CD4-positive, alpha-beta T cell treated with Interferon gamma for 1 hour (primary cell): ENCODE measurements at regions not wholly inside any gene's neighbourhood (a gene's known extent, or its start where the extent isn't known, plus 50 kb on each side); places are given as distances from the start of the nearest gene placed in this dataset.

ENCODE experiments used
- DNase-seq: peaks from one replicate; pipeline ENCODE4 v3.0.0-alpha.2; 2020

GRCh38 chr3:152156880-152157279 lies 111.8 kb upstream of the MBNL1 start:
- no peak for DNase-seq

- DNase-seq = no peak
Measured at GRCh38 chr3:152157337-152157736, 111.4 kb upstream of the MBNL1 start.

GRCh38 chr3:152159328-152159727 lies 109.4 kb upstream of the MBNL1 start:
- no peak for DNase-seq

- no peak for DNase-seq
Measured at GRCh38 chr3:152160350-152161011, 108.2 kb upstream of the MBNL1 start.

- no peak for DNase-seq
Measured at GRCh38 chr3:152172460-152172859, 96.3 kb upstream of the MBNL1 start.

- DNase-seq = no peak
Measured at GRCh38 chr3:152173627-152174026, 95.1 kb upstream of the MBNL1 start.

- DNase-seq = no peak
Measured at GRCh38 chr3:152174876-152175527, 93.7 kb upstream of the MBNL1 start.

- no peak for DNase-seq
Measured at GRCh38 chr3:152175528-152175889, 93.2 kb upstream of the MBNL1 start.

GRCh38 chr3:152176241-152176640 lies 92.5 kb upstream of the MBNL1 start:
- DNase-seq = no peak

- no peak for DNase-seq
Measured at GRCh38 chr3:152176998-152177397, 91.7 kb upstream of the MBNL1 start.

- no peak for DNase-seq
Measured at GRCh38 chr3:152177757-152178156, 91.0 kb upstream of the MBNL1 start.

GRCh38 chr3:152183473-152183872 lies 85.3 kb upstream of the MBNL1 start:
- peak; percentile 52 for DNase-seq

- DNase-seq = no peak
Measured at GRCh38 chr3:152184971-152185686, 83.6 kb upstream of the MBNL1 start.

GRCh38 chr3:152185891-152186630 lies 82.7 kb upstream of the MBNL1 start:
- DNase-seq = no peak

GRCh38 chr3:152190636-152191183 lies 78.0 kb upstream of the MBNL1 start:
- DNase-seq = no peak

- DNase-seq = no peak
Measured at GRCh38 chr3:152192050-152192449, 76.7 kb upstream of the MBNL1 start.

GRCh38 chr3:152192936-152193672 lies 75.6 kb upstream of the MBNL1 start:
- no peak for DNase-seq

- no peak for DNase-seq
Measured at GRCh38 chr3:152193673-152194267, 75.0 kb upstream of the MBNL1 start.

GRCh38 chr3:152195206-152195605 lies 73.5 kb upstream of the MBNL1 start:
- DNase-seq = no peak

- DNase-seq = no peak
Measured at GRCh38 chr3:152196782-152197181, 71.9 kb upstream of the MBNL1 start.

- no peak for DNase-seq
Measured at GRCh38 chr3:152197451-152197850, 71.3 kb upstream of the MBNL1 start.

- no peak for DNase-seq
Measured at GRCh38 chr3:152197937-152198336, 70.8 kb upstream of the MBNL1 start.
